Activated T-cell treated with anti-CD3 and anti-CD28 coated beads, Interleukin-2, amount 50 U/mL, for 72 hours (primary cell): ENCODE measurements at regions not wholly inside any gene's neighbourhood (a gene's known extent, or its start where the extent isn't known, plus 50 kb on each side); places are given as distances from the start of the nearest gene placed in this dataset.

ENCODE experiments used
- ATAC-seq, 2 donors: fragments of 150-1000 bp; cut with Tn5 transposase; replicated peaks in 1 of 2; 2 replicates each; pipeline ENCODE4 v1.10.0; 2021; ENCODE audit warnings: moderate library complexity in 2 of 2, mild to moderate bottlenecking in 1 of 2
- DNase-seq, 2 donors: peaks; one replicate each; pipeline ENCODE4 v3.0.0; 2021 to 2022; ENCODE audit warnings: mixed read lengths in 1 of 2
- H3K27ac Mint-ChIP-seq: one replicate; pipeline ENCODE4 v1.8.0; 2022; ENCODE audit warnings: mild to moderate bottlenecking, moderate library complexity, mixed read lengths
- H3K27me3 Mint-ChIP-seq: one replicate; pipeline ENCODE4 v1.8.0; 2022; ENCODE audit warnings: low read depth, mixed read lengths
- H3K36me3 Mint-ChIP-seq, 2 donors: one replicate each; pipeline ENCODE4 v1.8.0; 2022; ENCODE audit warnings: mixed read lengths in 2 of 2, mild to moderate bottlenecking in 1 of 2; ENCODE audit not compliant: insufficient read depth in 2 of 2
- H3K4me1 Mint-ChIP-seq: one replicate; pipeline ENCODE4 v1.8.0; 2022; ENCODE audit warnings: low read depth, mixed read lengths
- H3K4me3 Mint-ChIP-seq, 2 donors: one replicate each; pipeline ENCODE4 v1.8.0; 2022; ENCODE audit warnings: mild to moderate bottlenecking in 2 of 2, mixed read lengths in 2 of 2, moderate library complexity in 2 of 2
- H3K9me3 Mint-ChIP-seq, 2 donors: one replicate each; pipeline ENCODE4 v1.8.0; 2022; ENCODE audit warnings: mixed read lengths in 2 of 2

- H3K4me1 Mint-ChIP-seq = no peaks in the 10 kb centered on the region
- peaks cover 5 to 6% of the 10 kb centered on the region in 2 donors for H3K9me3 Mint-ChIP-seq
- H3K4me3 Mint-ChIP-seq = no peak overlapping the region
- DNase-seq = no peak
- no peak for ATAC-seq
- no peaks in the 10 kb centered on the region for H3K27me3 Mint-ChIP-seq
- no peak overlapping the region for H3K27ac Mint-ChIP-seq
- no peaks in the 10 kb centered on the region for H3K36me3 Mint-ChIP-seq
These were observed 736.9 kb upstream of the MARCKS start for GRCh38 chr6:113120224-113120581.

GRCh38 chr6:113120582-113121285, 736.4 kb upstream of the MARCKS start:
- ATAC-seq = no peak
- Mint-ChIP-seq H3K4me1 (no peaks in the 10 kb centered on the region), H3K36me3 (no peaks in the 10 kb centered on the region), H3K4me3 (no peak overlapping the region), H3K9me3 (peaks cover 2 to 5% of the 10 kb centered on the region in 2 donors), H3K27me3 (no peaks in the 10 kb centered on the region), H3K27ac (no peak overlapping the region)
- no peak for DNase-seq

- Mint-ChIP-seq H3K27ac (no peak overlapping the region), H3K9me3 (peaks cover 0 to 3% of the 10 kb centered on the region in 2 donors), H3K4me3 (no peak overlapping the region), H3K27me3 (no peaks in the 10 kb centered on the region), H3K4me1 (no peaks in the 10 kb centered on the region), H3K36me3 (no peaks in the 10 kb centered on the region)
- ATAC-seq (no peak), DNase-seq (no peak)
These were observed 735.6 kb upstream of the MARCKS start for GRCh38 chr6:113121571-113121970.

GRCh38 chr6:113122060-113122459, 735.1 kb upstream of the MARCKS start:
- H3K4me3 Mint-ChIP-seq = no peak overlapping the region
- no peaks in the 10 kb centered on the region for H3K4me1 Mint-ChIP-seq
- H3K9me3 Mint-ChIP-seq = peaks cover 0 to 3% of the 10 kb centered on the region in 2 donors
- DNase-seq (no peak), ATAC-seq (no peak)
- no peaks in the 10 kb centered on the region for H3K27me3 Mint-ChIP-seq
- no peaks in the 10 kb centered on the region for H3K36me3 Mint-ChIP-seq
- H3K27ac Mint-ChIP-seq = no peak overlapping the region

- no peaks in the 10 kb centered on the region for H3K36me3 Mint-ChIP-seq
- no peak overlapping the region for H3K27ac Mint-ChIP-seq
- no peaks in the 10 kb centered on the region for H3K27me3 Mint-ChIP-seq
- DNase-seq = no peak
- H3K4me1 Mint-ChIP-seq = no peaks in the 10 kb centered on the region
- no peaks in the 10 kb centered on the region for H3K9me3 Mint-ChIP-seq
- H3K4me3 Mint-ChIP-seq = no peak overlapping the region
- no peak for ATAC-seq
These were observed 731.5 kb upstream of the MARCKS start for GRCh38 chr6:113125626-113126025.

GRCh38 chr6:113127786-113128419, 729.2 kb upstream of the MARCKS start:
- Mint-ChIP-seq H3K36me3 (no peaks in the 10 kb centered on the region), H3K27me3 (no peaks in the 10 kb centered on the region), H3K4me3 (no peak overlapping the region), H3K27ac (no peak overlapping the region), H3K4me1 (no peaks in the 10 kb centered on the region), H3K9me3 (no peaks in the 10 kb centered on the region)
- ATAC-seq = no peak
- DNase-seq = no peak

- no peak overlapping the region for H3K27ac Mint-ChIP-seq
- H3K27me3 Mint-ChIP-seq = no peaks in the 10 kb centered on the region
- DNase-seq (no peak), ATAC-seq (no peak)
- no peaks in the 10 kb centered on the region for H3K4me1 Mint-ChIP-seq
- peaks cover 0 to 2% of the 10 kb centered on the region in 2 donors for H3K9me3 Mint-ChIP-seq
- no peaks in the 10 kb centered on the region for H3K36me3 Mint-ChIP-seq
- no peak overlapping the region for H3K4me3 Mint-ChIP-seq
These were observed 728.5 kb upstream of the MARCKS start for GRCh38 chr6:113128661-113129060.

- Mint-ChIP-seq H3K4me1 (no peaks in the 10 kb centered on the region), H3K27me3 (no peaks in the 10 kb centered on the region), H3K36me3 (no peaks in the 10 kb centered on the region), H3K27ac (no peak overlapping the region), H3K9me3 (peaks cover 0 to 2% of the 10 kb centered on the region in 2 donors), H3K4me3 (no peak overlapping the region)
- DNase-seq (no peak), ATAC-seq (no peak)
These were observed 727.2 kb upstream of the MARCKS start for GRCh38 chr6:113129991-113130390.

GRCh38 chr6:113137426-113137825, 719.7 kb upstream of the MARCKS start:
- no peak for DNase-seq
- Mint-ChIP-seq H3K9me3 (peaks cover 0 to 6% of the 10 kb centered on the region in 2 donors), H3K4me1 (no peaks in the 10 kb centered on the region), H3K4me3 (no peak overlapping the region), H3K27ac (no peak overlapping the region), H3K36me3 (peaks cover 0 to 2% of the 10 kb centered on the region in 2 donors), H3K27me3 (no peaks in the 10 kb centered on the region)
- no peak for ATAC-seq

GRCh38 chr6:113140721-113141120, 716.4 kb upstream of the MARCKS start:
- H3K4me3 Mint-ChIP-seq = no peak overlapping the region
- peaks cover 0 to 2% of the 10 kb centered on the region in 2 donors for H3K36me3 Mint-ChIP-seq
- ATAC-seq (no peak), DNase-seq (no peak)
- H3K4me1 Mint-ChIP-seq = no peaks in the 10 kb centered on the region
- peaks cover 0 to 3% of the 10 kb centered on the region in 2 donors for H3K9me3 Mint-ChIP-seq
- H3K27ac Mint-ChIP-seq = no peak overlapping the region
- no peaks in the 10 kb centered on the region for H3K27me3 Mint-ChIP-seq

GRCh38 chr6:113141901-113142300, 715.2 kb upstream of the MARCKS start:
- DNase-seq (no peak), ATAC-seq (no peak)
- H3K27me3 Mint-ChIP-seq = no peaks in the 10 kb centered on the region
- H3K4me1 Mint-ChIP-seq = no peaks in the 10 kb centered on the region
- no peak overlapping the region for H3K4me3 Mint-ChIP-seq
- H3K27ac Mint-ChIP-seq = no peak overlapping the region
- H3K36me3 Mint-ChIP-seq = peaks cover 0 to 2% of the 10 kb centered on the region in 2 donors
- peaks cover 0 to 3% of the 10 kb centered on the region in 2 donors for H3K9me3 Mint-ChIP-seq

GRCh38 chr6:113142671-113143174, 714.4 kb upstream of the MARCKS start:
- no peak for ATAC-seq
- Mint-ChIP-seq H3K9me3 (peaks cover 0 to 3% of the 10 kb centered on the region in 2 donors), H3K27ac (no peak overlapping the region), H3K4me1 (no peaks in the 10 kb centered on the region), H3K27me3 (no peaks in the 10 kb centered on the region), H3K4me3 (no peak overlapping the region), H3K36me3 (no peaks in the 10 kb centered on the region)
- no peak for DNase-seq

GRCh38 chr6:113143206-113143605, 713.9 kb upstream of the MARCKS start:
- Mint-ChIP-seq H3K4me1 (no peaks in the 10 kb centered on the region), H3K27me3 (no peaks in the 10 kb centered on the region), H3K27ac (no peak overlapping the region), H3K36me3 (no peaks in the 10 kb centered on the region), H3K9me3 (peaks cover 0 to 3% of the 10 kb centered on the region in 2 donors), H3K4me3 (no peak overlapping the region)
- DNase-seq (no peak), ATAC-seq (no peak)

GRCh38 chr6:113144117-113144516, 713.0 kb upstream of the MARCKS start:
- ATAC-seq (no peak), DNase-seq (no peak)
- Mint-ChIP-seq H3K27me3 (no peaks in the 10 kb centered on the region), H3K36me3 (no peaks in the 10 kb centered on the region), H3K4me3 (no peak overlapping the region), H3K27ac (no peak overlapping the region), H3K4me1 (no peaks in the 10 kb centered on the region), H3K9me3 (peaks cover 0 to 3% of the 10 kb centered on the region in 2 donors)
